ENCODE measurements at regions not wholly inside any gene's neighbourhood (a gene's known extent, or its start where the extent isn't known, plus 50 kb on each side); places are given as distances from the start of the nearest gene placed in this dataset.

GRCh38 chr1:2950926-2951305, 70.4 kb upstream of the ACTRT2 start:
- no peak for TF ChIP-seq CTCF (IDR thresholded peaks at IDR 0.05)
- no peak for DNase-seq (ENCODE audit: low spot score)
- no peak overlapping the region for H3K4me3 ChIP-seq

GRCh38 chr1:2951856-2952255, 69.4 kb upstream of the ACTRT2 start:
- TF ChIP-seq CTCF (IDR thresholded peaks at IDR 0.05) = no peak

More at GRCh38 chr1:2950926-2951305, 70.4 kb upstream of the ACTRT2 start:
- H3K27ac ChIP-seq = peak overlapping the region in 1 of 2 donors; percentile 15

GRCh38 chr1:2952371-2952770, 68.9 kb upstream of the ACTRT2 start:
- H3K4me3 ChIP-seq = no peak overlapping the region

More at GRCh38 chr1:2951856-2952255, 69.4 kb upstream of the ACTRT2 start:
- Histone ChIP-seq H3K27ac (peak overlapping the region in 1 of 2 donors; percentile 16), H3K4me3 (no peak overlapping the region)
- DNase-seq (ENCODE audit: low spot score) = no peak

GRCh38 chr1:2952992-2953391, 68.3 kb upstream of the ACTRT2 start:
- no peak for DNase-seq (ENCODE audit: low spot score)
- TF ChIP-seq CTCF (IDR thresholded peaks at IDR 0.05) = no peak
- no peak overlapping the region for H3K4me3 ChIP-seq
- no peak overlapping the region for H3K27ac ChIP-seq

More at GRCh38 chr1:2952371-2952770, 68.9 kb upstream of the ACTRT2 start:
- no peak overlapping the region for H3K27ac ChIP-seq
- DNase-seq (ENCODE audit: low spot score) = no peak
- TF ChIP-seq CTCF (IDR thresholded peaks at IDR 0.05) = no peak

GRCh38 chr1:2953688-2954285, 67.5 kb upstream of the ACTRT2 start:
- no peak for DNase-seq (ENCODE audit: low spot score)
- no peak for TF ChIP-seq CTCF (IDR thresholded peaks at IDR 0.05)
- H3K27ac ChIP-seq = no peak overlapping the region
- H3K4me3 ChIP-seq = no peak overlapping the region

- no peak for TF ChIP-seq CTCF (IDR thresholded peaks at IDR 0.05)
- Histone ChIP-seq H3K4me3 (no peak overlapping the region), H3K27ac (no peak overlapping the region)
- DNase-seq (ENCODE audit: low spot score) = no peak
Observed at GRCh38 chr1:2955652-2956051, 65.6 kb upstream of the ACTRT2 start.

GRCh38 chr1:2956576-2956975, 64.7 kb upstream of the ACTRT2 start:
- no peak for DNase-seq (ENCODE audit: low spot score)

More at GRCh38 chr1:2956576-2956975, 64.7 kb upstream of the ACTRT2 start:
- no peak overlapping the region for H3K4me3 ChIP-seq
- H3K27ac ChIP-seq = no peak overlapping the region
- TF ChIP-seq CTCF (IDR thresholded peaks at IDR 0.05) = no peak
